ENCODE measurements at regions not wholly inside any gene's neighbourhood (a gene's known extent, or its start where the extent isn't known, plus 50 kb on each side); places are given as distances from the start of the nearest gene placed in this dataset.
"Not testable (repeated sequence)": the region's sequence is repeated elsewhere in the genome, so short reads cannot be mapped to it uniquely, and the experiment has no call there.

GRCh38 chr19:13684021-13684420, 80.3 kb upstream of the MRI1 start:
- TF ChIP-seq NFRKB (IDR thresholded peaks at IDR 0.05) (no peak), FOXK2 (IDR thresholded peaks at IDR 0.05) (no peak), ARNT (IDR thresholded peaks at IDR 0.05) (no peak), CTBP1 (IDR thresholded peaks at IDR 0.05; ENCODE audit: borderline replicate concordance) (no peak), PKNOX1 (IDR thresholded peaks at IDR 0.05) (no peak), LEF1 (IDR thresholded peaks at IDR 0.05; ENCODE audit: borderline replicate concordance) (no peak)
- POLR2A ChIA-PET = no interaction called here
- CTCF ChIA-PET = no interaction called here
- no peak for DNase-seq (ENCODE audit: extremely low spot score)

DNA sequence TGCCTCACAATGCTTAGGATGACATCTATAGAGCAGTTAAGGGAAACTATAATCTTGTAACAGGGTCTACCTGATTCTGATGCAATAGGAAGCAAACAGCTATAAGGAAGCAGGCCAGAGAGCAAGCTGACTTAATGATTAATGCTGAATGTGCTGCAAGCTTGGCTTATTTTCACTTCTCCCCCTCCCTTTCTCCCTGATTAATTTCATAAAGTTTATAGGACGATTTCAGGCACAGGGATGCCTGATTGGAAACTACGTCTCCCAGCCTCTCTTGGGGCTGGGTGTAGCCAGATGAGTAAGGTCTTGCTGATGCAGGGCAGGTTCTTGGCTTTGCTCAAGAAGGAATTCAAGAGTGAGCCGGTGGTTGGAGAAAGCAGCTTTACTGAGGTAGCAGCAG, 82.8 kb upstream of the MRI1 start:
- DNase-seq (ENCODE audit: extremely low spot score) = no peak
- TF ChIP-seq ZNF384 (IDR thresholded peaks at IDR 0.05) = no peak
- TF ChIP-seq PKNOX1 (IDR thresholded peaks at IDR 0.05) = no peak
- TF ChIP-seq FOXM1 (IDR thresholded peaks at IDR 0.05; ENCODE audit: borderline replicate concordance) = no peak
- no peak for TF ChIP-seq TARDBP (IDR thresholded peaks at IDR 0.05)
- no peak for TF ChIP-seq NFRKB (IDR thresholded peaks at IDR 0.05)
- no peak for TF ChIP-seq HDGF (IDR thresholded peaks at IDR 0.05; ENCODE audit: borderline replicate concordance)
- no peak for TF ChIP-seq FOXK2 (IDR thresholded peaks at IDR 0.05)
- TF ChIP-seq CTBP1 (IDR thresholded peaks at IDR 0.05; ENCODE audit: borderline replicate concordance) = no peak
- TF ChIP-seq BHLHE40 (IDR thresholded peaks at IDR 0.05; ENCODE audit: borderline replicate concordance) = no peak
- no peak for TF ChIP-seq L3MBTL2 (conservative IDR thresholded peaks at IDR 0.05)
- TF ChIP-seq FOXA1 (IDR thresholded peaks at IDR 0.05) = no peak
- TF ChIP-seq LEF1 (IDR thresholded peaks at IDR 0.05; ENCODE audit: borderline replicate concordance) = no peak
- TF ChIP-seq SP1 (IDR thresholded peaks at IDR 0.05) = no peak
- no peak for TF ChIP-seq ELF4 (IDR thresholded peaks at IDR 0.05)
- TF ChIP-seq SUZ12 (IDR thresholded peaks at IDR 0.05) = no peak
- no peak for TF ChIP-seq ARNT (IDR thresholded peaks at IDR 0.05)
- POLR2A ChIA-PET = no interaction called here
- CTCF ChIA-PET = interaction anchor here (0.9 kb wide), 1 partner anchor 106 kb away, joined by 3 read pairs; no protein-coding TSS in a partner anchor

GRCh38 chr19:13680708-13681360, 83.5 kb upstream of the MRI1 start:
- CTCF ChIA-PET; POLR2A ChIA-PET; DNase-seq (ENCODE audit: extremely low spot score): not testable (repeated sequence)

DNA sequence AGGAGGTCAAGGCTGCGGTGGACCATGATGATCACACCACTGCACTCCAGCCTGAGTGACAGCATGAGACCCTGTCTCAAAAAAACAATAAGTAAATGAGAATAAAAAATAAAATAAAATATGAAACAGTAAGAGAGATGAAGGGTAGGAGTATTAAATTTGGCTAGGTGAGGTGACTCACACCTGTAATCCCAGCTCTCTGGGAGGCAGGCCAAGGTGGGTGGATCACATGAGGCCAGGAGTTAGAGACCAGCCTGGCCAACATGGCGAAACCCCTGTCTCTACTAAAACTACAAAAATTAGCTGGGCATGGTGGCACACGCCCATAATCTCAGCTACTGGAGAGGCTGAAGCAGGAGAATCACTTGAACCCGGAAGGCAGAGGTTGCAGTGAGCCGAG, 87.4 kb upstream of the MRI1 start:
- CTCF ChIA-PET = interaction anchor here (0.7 kb wide), 1 partner anchor 45 kb away, joined by 5 read pairs; no protein-coding TSS in a partner anchor
- POLR2A ChIA-PET; DNase-seq (ENCODE audit: extremely low spot score): not testable (repeated sequence)

DNA sequence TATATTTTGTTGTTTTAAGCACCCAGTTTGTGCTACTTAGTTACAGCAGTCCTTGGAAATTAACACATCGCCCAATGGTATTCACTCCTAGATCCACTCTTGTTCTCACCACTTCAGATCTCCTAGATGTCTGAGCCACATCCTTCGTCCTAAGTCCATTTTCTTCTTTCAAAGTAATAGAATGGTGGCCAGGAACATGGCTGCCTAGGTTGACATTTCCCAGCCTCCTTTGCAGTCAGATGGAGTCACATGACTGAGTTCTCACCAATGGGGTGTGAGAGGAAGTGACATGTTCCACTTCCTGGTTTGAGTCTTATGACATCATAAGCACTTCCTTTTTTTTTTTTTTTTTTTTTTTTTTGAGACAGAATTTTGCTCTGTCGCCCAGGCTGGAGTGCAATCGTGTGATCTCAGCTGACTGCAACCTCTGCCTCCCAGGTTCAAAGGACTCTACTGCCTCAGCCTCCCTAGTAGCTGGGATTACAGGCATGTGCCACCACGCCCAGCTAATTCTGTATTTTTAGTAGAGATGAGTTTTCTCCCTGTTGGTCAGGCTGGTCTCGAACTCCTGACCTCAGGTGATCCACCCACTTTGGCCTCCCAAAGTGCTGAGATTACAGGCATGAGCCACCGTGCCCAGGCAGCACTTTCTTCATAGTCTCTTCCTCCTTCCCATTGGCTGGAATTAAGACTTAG, 91.7 kb upstream of the MRI1 start:
- POLR2A ChIA-PET, CTCF ChIA-PET: not testable (repeated sequence)
- peak; percentile 23 for DNase-seq (ENCODE audit: extremely low spot score)
- peak; percentile 80 for TF ChIP-seq ZNF384 (IDR thresholded peaks at IDR 0.05)

- no peak for DNase-seq (ENCODE audit: extremely low spot score)
- ChIA-PET POLR2A (no interaction called here), CTCF (no interaction called here)
- no peak for TF ChIP-seq FOXA1 (IDR thresholded peaks at IDR 0.05)
- TF ChIP-seq ZNF384 (IDR thresholded peaks at IDR 0.05) = no peak
- TF ChIP-seq FOXM1 (IDR thresholded peaks at IDR 0.05; ENCODE audit: borderline replicate concordance) = no peak
- no peak for TF ChIP-seq L3MBTL2 (conservative IDR thresholded peaks at IDR 0.05)
- TF ChIP-seq ELF4 (IDR thresholded peaks at IDR 0.05) = no peak
- no peak for TF ChIP-seq BHLHE40 (IDR thresholded peaks at IDR 0.05; ENCODE audit: borderline replicate concordance)
- TF ChIP-seq CTBP1 (IDR thresholded peaks at IDR 0.05; ENCODE audit: borderline replicate concordance) = no peak
- TF ChIP-seq SUZ12 (IDR thresholded peaks at IDR 0.05) = no peak
Observed at GRCh38 chr19:13670846-13671245, 93.5 kb upstream of the MRI1 start.

GRCh38 chr19:13669780-13670355, 94.5 kb upstream of the MRI1 start:
- TF ChIP-seq L3MBTL2 (conservative IDR thresholded peaks at IDR 0.05) (no peak), ZNF384 (IDR thresholded peaks at IDR 0.05) (no peak), FOXK2 (IDR thresholded peaks at IDR 0.05) (no peak), SUZ12 (IDR thresholded peaks at IDR 0.05) (no peak), BHLHE40 (IDR thresholded peaks at IDR 0.05; ENCODE audit: borderline replicate concordance) (no peak), FOXM1 (IDR thresholded peaks at IDR 0.05; ENCODE audit: borderline replicate concordance) (no peak), FOXA1 (IDR thresholded peaks at IDR 0.05) (no peak), PKNOX1 (IDR thresholded peaks at IDR 0.05) (no peak), TARDBP (IDR thresholded peaks at IDR 0.05) (no peak), NFRKB (IDR thresholded peaks at IDR 0.05) (no peak), SP1 (IDR thresholded peaks at IDR 0.05) (no peak), HDGF (IDR thresholded peaks at IDR 0.05; ENCODE audit: borderline replicate concordance) (no peak), ARNT (IDR thresholded peaks at IDR 0.05) (no peak), CTBP1 (IDR thresholded peaks at IDR 0.05; ENCODE audit: borderline replicate concordance) (no peak), ELF4 (IDR thresholded peaks at IDR 0.05) (no peak), LEF1 (IDR thresholded peaks at IDR 0.05; ENCODE audit: borderline replicate concordance) (no peak)
- no peak for DNase-seq (ENCODE audit: extremely low spot score)
- POLR2A ChIA-PET = no interaction called here
- CTCF ChIA-PET = no interaction called here

All from HEK293T (cell line).